ENCODE measurements at regions not wholly inside any gene's neighbourhood (a gene's known extent, or its start where the extent isn't known, plus 50 kb on each side); places are given as distances from the start of the nearest gene placed in this dataset.

DNA sequence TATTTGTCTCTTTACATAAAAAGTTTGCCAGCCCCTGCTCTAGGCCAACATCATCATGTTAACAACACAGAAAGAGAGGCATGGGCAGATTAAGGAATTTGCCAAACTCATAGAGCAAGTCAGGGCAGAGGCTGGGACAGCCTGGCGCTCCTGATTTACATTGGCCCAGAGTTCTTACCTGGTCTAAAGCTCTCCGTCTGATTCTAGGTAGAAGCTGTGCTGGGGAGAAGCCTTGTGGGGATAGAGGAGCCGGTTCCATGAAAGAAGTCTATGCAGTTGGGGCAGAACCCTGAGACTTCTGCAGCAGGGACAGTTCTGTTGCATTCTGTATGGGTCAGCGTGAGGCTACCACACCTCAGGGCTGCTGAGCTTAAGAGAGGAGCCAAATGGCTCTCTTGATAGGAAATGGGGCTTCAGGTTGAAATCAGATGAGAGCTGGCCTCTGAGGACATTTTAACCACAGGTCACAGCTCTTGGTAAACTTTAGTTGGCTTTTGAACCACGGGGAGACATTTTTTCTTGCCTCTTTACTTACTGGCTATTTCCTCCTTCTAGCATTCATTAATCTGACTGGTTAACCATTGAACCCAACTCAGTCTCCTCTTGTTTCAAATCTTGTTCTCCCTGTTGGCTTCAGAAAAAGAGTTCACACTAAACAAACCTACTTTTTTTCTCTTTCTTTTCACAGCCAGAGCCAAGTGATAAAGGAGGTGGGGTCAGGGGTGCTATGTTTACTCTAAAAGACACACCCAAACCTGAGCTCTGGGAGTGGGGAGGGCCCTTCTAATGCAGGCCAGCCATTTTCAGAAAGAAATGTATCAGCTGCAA lies 250.7 kb downstream of the OPA1 start:
- Histone ChIP-seq H3K27ac (no peak overlapping the region), H3K9me3 (no peaks in the 10 kb centered on the region), H3K27me3 (no peaks in the 10 kb centered on the region), H3K4me1 (peaks cover 11% of the 10 kb centered on the region), H3K36me3 (no peaks in the 10 kb centered on the region), H3K4me3 (no peak overlapping the region)
- TF ChIP-seq POLR2A (IDR thresholded peaks at IDR 0.05): no peak
- no peak for TF ChIP-seq POLR2AphosphoS5 (IDR thresholded peaks at IDR 0.05; ENCODE audit: insufficient read depth in 1 of 2, low read depth in 1 of 2)
- TF ChIP-seq, protein P1, sequence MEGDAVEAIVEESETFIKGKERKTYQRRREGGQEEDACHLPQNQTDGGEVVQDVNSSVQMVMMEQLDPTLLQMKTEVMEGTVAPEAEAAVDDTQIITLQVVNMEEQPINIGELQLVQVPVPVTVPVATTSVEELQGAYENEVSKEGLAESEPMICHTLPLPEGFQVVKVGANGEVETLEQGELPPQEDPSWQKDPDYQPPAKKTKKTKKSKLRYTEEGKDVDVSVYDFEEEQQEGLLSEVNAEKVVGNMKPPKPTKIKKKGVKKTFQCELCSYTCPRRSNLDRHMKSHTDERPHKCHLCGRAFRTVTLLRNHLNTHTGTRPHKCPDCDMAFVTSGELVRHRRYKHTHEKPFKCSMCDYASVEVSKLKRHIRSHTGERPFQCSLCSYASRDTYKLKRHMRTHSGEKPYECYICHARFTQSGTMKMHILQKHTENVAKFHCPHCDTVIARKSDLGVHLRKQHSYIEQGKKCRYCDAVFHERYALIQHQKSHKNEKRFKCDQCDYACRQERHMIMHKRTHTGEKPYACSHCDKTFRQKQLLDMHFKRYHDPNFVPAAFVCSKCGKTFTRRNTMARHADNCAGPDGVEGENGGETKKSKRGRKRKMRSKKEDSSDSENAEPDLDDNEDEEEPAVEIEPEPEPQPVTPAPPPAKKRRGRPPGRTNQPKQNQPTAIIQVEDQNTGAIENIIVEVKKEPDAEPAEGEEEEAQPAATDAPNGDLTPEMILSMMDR (IDR thresholded peaks at IDR 0.05): no peak
- no peak for DNase-seq (ENCODE audit: extremely low spot score in 2 of 2)
- intact Hi-C loops (cut with DNase I): no loop called here

DNA sequence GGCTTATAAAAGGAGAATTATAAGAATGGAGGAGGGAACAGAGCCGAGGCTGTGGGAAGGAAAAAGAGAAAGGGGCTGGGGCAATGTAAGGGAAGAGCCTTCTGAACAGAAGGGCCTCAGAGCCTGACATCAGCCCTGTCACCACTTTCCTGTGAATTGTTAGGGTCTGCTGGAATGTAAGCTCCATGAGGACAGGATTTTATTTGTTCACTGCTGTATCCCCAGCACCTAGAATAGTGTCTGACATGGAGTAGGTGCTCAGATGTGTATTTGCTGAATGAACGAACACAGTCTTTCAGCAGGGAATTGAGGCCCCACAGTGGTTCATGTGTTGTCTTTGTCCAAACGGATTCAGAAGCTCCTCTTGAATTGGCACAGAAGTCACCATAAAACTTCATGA lies 251.5 kb downstream of the OPA1 start:
- intact Hi-C loops (cut with DNase I): no loop called here
- no peak for TF ChIP-seq POLR2AphosphoS5 (IDR thresholded peaks at IDR 0.05; ENCODE audit: insufficient read depth in 1 of 2, low read depth in 1 of 2)
- TF ChIP-seq POLR2A (IDR thresholded peaks at IDR 0.05): no peak
- TF ChIP-seq, protein P1 (IDR thresholded peaks at IDR 0.05): no peak
- no peaks in the 10 kb centered on the region for H3K27me3 ChIP-seq
- H3K36me3 ChIP-seq: no peaks in the 10 kb centered on the region
- H3K4me1 ChIP-seq: peaks cover 11% of the 10 kb centered on the region
- H3K9me3 ChIP-seq: no peaks in the 10 kb centered on the region
- no peak overlapping the region for H3K4me3 ChIP-seq
- H3K27ac ChIP-seq: no peak overlapping the region
- no peak for DNase-seq (ENCODE audit: extremely low spot score in 2 of 2)

DNA sequence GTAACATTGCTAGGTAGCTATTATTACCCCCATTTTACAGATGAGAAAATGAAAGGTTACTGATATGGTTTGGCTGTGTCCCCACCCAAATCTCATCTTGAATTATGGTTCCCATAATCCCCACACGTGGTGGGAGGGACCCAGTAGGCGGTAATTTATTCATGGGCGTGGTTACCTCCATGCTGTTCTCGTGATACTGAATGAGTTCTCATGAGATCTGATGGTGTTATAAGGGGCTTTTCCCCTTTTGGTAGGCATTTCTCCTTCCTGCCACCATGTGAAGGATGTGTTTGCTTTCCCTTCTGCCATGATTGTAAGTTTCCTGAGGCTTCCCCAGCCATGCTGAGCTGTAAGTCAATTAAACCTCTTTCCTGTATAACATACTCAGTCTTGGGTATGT lies 252.1 kb downstream of the OPA1 start:
- H3K9me3 ChIP-seq: no peaks in the 10 kb centered on the region
- DNase-seq (ENCODE audit: extremely low spot score in 2 of 2): no peak
- no peak overlapping the region for H3K4me3 ChIP-seq
- TF ChIP-seq POLR2A (IDR thresholded peaks at IDR 0.05) (no peak), POLR2AphosphoS5 (IDR thresholded peaks at IDR 0.05; ENCODE audit: insufficient read depth in 1 of 2, low read depth in 1 of 2) (no peak)
- TF ChIP-seq, protein P1 (IDR thresholded peaks at IDR 0.05): no peak
- no peak overlapping the region for H3K27ac ChIP-seq
- intact Hi-C loops (cut with DNase I): no loop called here
- H3K27me3 ChIP-seq: no peaks in the 10 kb centered on the region
- H3K36me3 ChIP-seq: no peaks in the 10 kb centered on the region
- peaks cover 11% of the 10 kb centered on the region for H3K4me1 ChIP-seq

DNA sequence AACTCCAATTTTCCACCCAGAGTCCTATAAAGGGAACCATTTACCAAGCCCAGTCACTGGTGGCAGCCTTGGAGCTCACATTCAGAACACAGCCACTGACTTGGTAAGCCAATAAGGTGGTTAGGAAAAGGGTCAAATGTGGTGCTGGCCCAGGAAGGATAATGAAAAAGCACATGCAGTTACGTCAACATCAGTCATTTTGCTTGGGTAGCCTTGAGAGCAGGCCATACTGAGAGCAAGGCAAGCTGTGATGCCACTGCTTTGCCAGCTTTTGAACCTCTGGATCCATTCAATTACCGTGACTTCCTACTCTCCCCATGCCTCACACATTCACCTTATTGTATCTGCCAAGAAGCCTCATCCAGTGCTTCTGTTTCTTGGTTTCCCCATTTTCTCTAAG lies 253.6 kb downstream of the OPA1 start:
- intact Hi-C loops (cut with DNase I): no loop called here
- no peaks in the 10 kb centered on the region for H3K36me3 ChIP-seq
- no peaks in the 10 kb centered on the region for H3K27me3 ChIP-seq
- no peak for DNase-seq (ENCODE audit: extremely low spot score in 2 of 2)
- H3K27ac ChIP-seq: no peak overlapping the region
- peaks cover 18% of the 10 kb centered on the region for H3K4me1 ChIP-seq
- H3K9me3 ChIP-seq: no peaks in the 10 kb centered on the region
- H3K4me3 ChIP-seq: no peak overlapping the region
- TF ChIP-seq POLR2AphosphoS5 (IDR thresholded peaks at IDR 0.05; ENCODE audit: insufficient read depth in 1 of 2, low read depth in 1 of 2) (no peak), POLR2A (IDR thresholded peaks at IDR 0.05) (no peak)
- TF ChIP-seq, protein P1 (IDR thresholded peaks at IDR 0.05): no peak

DNA sequence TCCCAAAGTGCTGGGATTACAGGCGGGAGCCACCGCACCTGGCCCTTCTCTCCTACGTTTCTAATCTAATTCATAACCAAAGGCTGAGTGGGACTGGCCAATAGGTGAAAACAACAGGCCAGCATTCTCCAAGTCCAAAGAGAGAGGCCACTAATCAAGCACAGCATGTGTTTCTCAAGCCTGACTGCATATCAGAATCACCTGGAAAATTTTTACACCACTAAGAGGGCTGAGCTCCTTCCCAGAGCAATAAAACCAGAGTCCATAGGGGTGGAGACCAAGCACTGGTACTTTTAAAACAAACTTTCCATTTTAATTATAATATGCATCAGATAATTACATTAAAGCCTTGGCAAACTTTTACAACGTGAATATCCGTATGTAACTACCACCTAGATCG lies 254.4 kb downstream of the OPA1 start:
- no peak overlapping the region for H3K27ac ChIP-seq
- intact Hi-C loops (cut with DNase I): no loop called here
- no peaks in the 10 kb centered on the region for H3K9me3 ChIP-seq
- no peaks in the 10 kb centered on the region for H3K27me3 ChIP-seq
- H3K4me3 ChIP-seq: no peak overlapping the region
- no peak for DNase-seq (ENCODE audit: extremely low spot score in 2 of 2)
- TF ChIP-seq POLR2A (IDR thresholded peaks at IDR 0.05): no peak
- H3K4me1 ChIP-seq: peaks cover 27% of the 10 kb centered on the region
- H3K36me3 ChIP-seq: no peaks in the 10 kb centered on the region
